IMR-90 (cell line): ENCODE measurements at regions not wholly inside any gene's neighbourhood (a gene's known extent, or its start where the extent isn't known, plus 50 kb on each side); places are given as distances from the start of the nearest gene placed in this dataset.

Source experiments
- ATAC-seq: fragments of 200-7000 bp; cut with Tn5 transposase; 2 replicates; pipeline ENCODE4 v1.9.1; 2020; ENCODE audit warnings: low read depth, mild to moderate bottlenecking, moderate library complexity
- BruUV-seq: library from RNA; stranded (reverse); fragments of 400-500 nt; replicated peaks from 2 replicates; lab custom pipeline; 2021; lab: Mats Ljungman, UMichigan
- CTCF ChIA-PET: fragments of 300-600 bp; formaldehyde crosslinking; extraction: SDS; loops from one replicate; lab custom pipeline; 2021; ENCODE audit warnings: antibody characterized with exemption; lab: Yijun Ruan, JAX
- POLR2A ChIA-PET: fragments of 300-600 bp; sonication (Branson Sonifier 250); formaldehyde crosslinking; loops from one replicate; lab custom pipeline; 2022; ENCODE audit warnings: antibody characterized with exemption; ENCODE audit not compliant: unreplicated experiment; lab: Charles Lee
- DNase-seq: peaks from one replicate; pipeline ENCODE4 v3.0.0; 2013
- H2AFZ ChIP-seq: replicated peaks from 2 replicates; pipeline ENCODE3; 2013; ENCODE audit warnings: low read length, mild to moderate bottlenecking; ENCODE audit not compliant: poor library complexity
- H2AK5ac ChIP-seq: 2 replicates; pipeline ENCODE4 v1.6.1; 2013; ENCODE audit warnings: low read depth, low read length, inconsistent platforms
- H2AK9ac ChIP-seq: replicated peaks from 2 replicates; pipeline ENCODE3; 2013; ENCODE audit warnings: mild to moderate bottlenecking, low read depth, low read length, moderate library complexity; ENCODE audit not compliant: poor library complexity
- H2BK120ac ChIP-seq: 2 replicates; pipeline ENCODE4 v1.6.1; 2013; ENCODE audit warnings: low read depth, low read length, inconsistent platforms
- H2BK15ac ChIP-seq: 3 replicates; pipeline ENCODE4 v1.6.1; 2013; ENCODE audit warnings: low read depth, low read length, inconsistent platforms
- H2BK20ac ChIP-seq: 2 replicates; pipeline ENCODE4 v1.6.1; 2013; ENCODE audit warnings: low read depth, mild to moderate bottlenecking, inconsistent platforms, low read length, moderate library complexity
- H2BK5ac ChIP-seq: 2 replicates; pipeline ENCODE4 v1.6.1; 2013; ENCODE audit warnings: mild to moderate bottlenecking, low read depth, low read length, inconsistent platforms; ENCODE audit not compliant: poor library complexity, severe bottlenecking
- H3K14ac ChIP-seq: replicated peaks from 2 replicates; pipeline ENCODE4 v1.6.1; 2013; ENCODE audit warnings: low read depth, low read length, inconsistent platforms
- H3K18ac ChIP-seq: 2 replicates; pipeline ENCODE4 v1.6.1; 2013; ENCODE audit warnings: low read depth, low read length, control low read depth
- H3K23ac ChIP-seq: 2 replicates; pipeline ENCODE4 v1.6.1; 2013; ENCODE audit warnings: low read depth, low read length, inconsistent platforms
- H3K27ac ChIP-seq: 2 replicates; pipeline ENCODE4 v1.5.1; 2013; ENCODE audit warnings: mild to moderate bottlenecking, control low read depth, low read length; ENCODE audit not compliant: insufficient read depth
- H3K27me3 ChIP-seq: 2 replicates; pipeline ENCODE4 v1.6.1; 2013; ENCODE audit warnings: low read length; ENCODE audit not compliant: control insufficient read depth, insufficient read depth
- H3K36me3 ChIP-seq: 2 replicates; pipeline ENCODE4 v1.6.1; 2013; ENCODE audit warnings: low read length, mixed read lengths; ENCODE audit not compliant: control insufficient read depth, insufficient read depth
- H3K4ac ChIP-seq: 2 replicates; pipeline ENCODE4 v1.6.1; 2013; ENCODE audit warnings: low read depth, low read length, inconsistent platforms
- H3K4me1 ChIP-seq: 2 replicates; pipeline ENCODE4 v1.6.1; 2013; ENCODE audit warnings: low read length, mixed read lengths; ENCODE audit not compliant: control insufficient read depth, insufficient read depth
- H3K4me2 ChIP-seq: 2 replicates; pipeline ENCODE4 v1.6.1; 2013; ENCODE audit warnings: low read depth, mild to moderate bottlenecking, control low read depth, low read length, moderate library complexity
- H3K4me3 ChIP-seq: 2 replicates; pipeline ENCODE4 v1.5.1; 2013; ENCODE audit warnings: low read depth, mild to moderate bottlenecking, control low read depth, low read length, moderate library complexity; ENCODE audit not compliant: insufficient read depth
- H3K56ac ChIP-seq: 2 replicates; pipeline ENCODE4 v1.6.1; 2013; ENCODE audit warnings: low read length, inconsistent platforms; ENCODE audit not compliant: insufficient read depth; ENCODE audit errors: extremely low read depth
- H3K79me1 ChIP-seq, 2 experiments: 2 replicates each; pipeline ENCODE4 v1.6.1; 2013; ENCODE audit warnings: low read length in 2 of 2, inconsistent platforms in 1 of 2, low read depth in 1 of 2
- H3K9ac ChIP-seq: 2 replicates; pipeline ENCODE4 v1.6.1; 2013; ENCODE audit warnings: low read depth, low read length, control low read depth
- H3K9me1 ChIP-seq: 2 replicates; pipeline ENCODE4 v1.6.1; 2013; ENCODE audit warnings: low read length, inconsistent platforms; ENCODE audit not compliant: insufficient read depth
- H3K9me3 ChIP-seq: 2 replicates; pipeline ENCODE4 v1.6.1; 2013; ENCODE audit warnings: low read length; ENCODE audit not compliant: control insufficient read depth, insufficient read depth
- H4K20me1 ChIP-seq: 2 replicates; pipeline ENCODE4 v1.6.1; 2013; ENCODE audit warnings: low read length, inconsistent platforms; ENCODE audit not compliant: insufficient read depth
- H4K5ac ChIP-seq: 2 replicates; pipeline ENCODE4 v1.6.1; 2013; ENCODE audit warnings: mild to moderate bottlenecking, low read depth, low read length, control low read depth
- H4K8ac ChIP-seq, 2 experiments: 2 replicates each; pipeline ENCODE4 v1.6.1; 2013; ENCODE audit warnings: low read depth in 2 of 2, low read length in 2 of 2, control low read depth in 1 of 2, inconsistent platforms in 1 of 2
- H4K91ac ChIP-seq: 2 replicates; pipeline ENCODE4 v1.6.1; 2013; ENCODE audit warnings: low read depth, low read length, inconsistent platforms; ENCODE audit not compliant: insufficient read depth
- CEBPB ChIP-seq: IDR thresholded peaks from 2 replicates; pipeline ENCODE4 v1.6.1; 2012; ENCODE audit warnings: low read depth, low read length, improper control_type of control experiment
- ELK1 ChIP-seq: fragments of 150-350 bp; IDR thresholded peaks from 2 replicates; pipeline ENCODE4 v1.6.1; 2016; ENCODE audit warnings: low read depth, mild to moderate bottlenecking, low read length, moderate library complexity, borderline replicate concordance
- FOS ChIP-seq: fragments of 150-350 bp; IDR thresholded peaks from 2 replicates; pipeline ENCODE4 v1.6.1; 2016; ENCODE audit warnings: low read depth, low read length
- MXI1 ChIP-seq: IDR thresholded peaks from 2 replicates; pipeline ENCODE4 v1.6.1; 2012; ENCODE audit warnings: low read depth, mild to moderate bottlenecking, low read length, moderate library complexity, borderline replicate concordance
- RCOR1 ChIP-seq: IDR thresholded peaks from 2 replicates; pipeline ENCODE4 v1.6.1; 2012; ENCODE audit warnings: mild to moderate bottlenecking, low read length, improper control_type of control experiment; ENCODE audit not compliant: insufficient replicate concordance
- RFX5 ChIP-seq: IDR thresholded peaks from 2 replicates; pipeline ENCODE4 v1.8.0; 2012; ENCODE audit warnings: low read depth, mild to moderate bottlenecking, low read length, moderate library complexity
- WGBS, 2 experiments: methylation state at CpG; one replicate each; pipeline versions ENCODE4 v1.1.5 to v1.1.7; 2013; ENCODE audit warnings: missing lambda C conversion rate in 2 of 2; ENCODE audit not compliant: insufficient read length in 1 of 2; ENCODE audit errors: extremely low coverage in 2 of 2; 5-methylcytosine and 5-hydroxymethylcytosine counted together
- dilution Hi-C: fragments of 300-500 bp; cut with HindIII; formaldehyde crosslinking; loops from one replicate; pipeline ENCODE4 v1.14.3; 2018; ENCODE audit warnings: low sequenced_read_pairs; ENCODE audit not compliant: unreplicated experiment
- in situ Hi-C: fragments of 300-500 bp; cut with MboI; formaldehyde crosslinking; loops from 3 replicates; pipeline ENCODE4 v1.14.3; 2019; ENCODE audit warnings: low sequenced_read_pairs, inconsistent platforms, mixed read lengths
- intact Hi-C: fragments of 100-400 bp; cut with micrococcal nuclease; formaldehyde crosslinking; loops from 2 replicates; pipeline ENCODE4 v1.10.0; 2022

- peak overlapping the region; percentile 84 for H3K18ac ChIP-seq
- ChIA-PET POLR2A (no interaction called here), CTCF (no interaction called here)
- dilution Hi-C loops (no loop called here), intact Hi-C loops (no loop called here), in situ Hi-C loops (no loop called here)
- H3K36me3 ChIP-seq: no peaks in the 10 kb centered on the region
- no peaks in the 10 kb centered on the region for H4K20me1 ChIP-seq
- peak overlapping the region; percentile 37 for H2BK5ac ChIP-seq
- no peak overlapping the region for H4K8ac ChIP-seq
- H3K4me1 ChIP-seq: peaks cover 6% of the 10 kb centered on the region; the same call in 1 of the 2 replicates
- no peak overlapping the region for H4K91ac ChIP-seq
- H3K56ac ChIP-seq: no peak overlapping the region
- no peak overlapping the region for H3K27ac ChIP-seq
- no peak overlapping the region for H2BK120ac ChIP-seq
- H3K27me3 ChIP-seq: no peaks in the 10 kb centered on the region
- no peaks in the 10 kb centered on the region for H3K79me1 ChIP-seq
- TF ChIP-seq MXI1 (no peak), RCOR1 (no peak), RFX5 (no peak), CEBPB (no peak), FOS (no peak), ELK1 (no peak)
- H2AFZ ChIP-seq: no peak overlapping the region
- H3K4ac ChIP-seq: no peak overlapping the region
- H3K4me3 ChIP-seq: no peak overlapping the region
- no TSS peak for BruUV-seq
- no peak overlapping the region for H3K4me2 ChIP-seq
- peak overlapping the region; percentile 51; the same call in 1 of the 2 replicates for H4K5ac ChIP-seq
- no peak overlapping the region for H2AK5ac ChIP-seq
- H3K9me1 ChIP-seq: no peaks in the 10 kb centered on the region
- H3K9me3 ChIP-seq: no peaks in the 10 kb centered on the region
- H3K9ac ChIP-seq: no peak overlapping the region
- H2BK20ac ChIP-seq: no peak overlapping the region
- H3K23ac ChIP-seq: no peak overlapping the region
- H2BK15ac ChIP-seq: no peak overlapping the region
- no CpG with 5 or more reads among the region's 2 CpGs for WGBS, 2 experiments
- ATAC-seq: peak; percentile 8; the same call in 1 of the 2 replicates
- DNase-seq: peak; percentile 35
- no peak overlapping the region for H2AK9ac ChIP-seq
- no peak overlapping the region for H3K14ac ChIP-seq
Measured at GRCh38 chr3:154969366-154969765, 110.8 kb upstream of the MME start.
